ENCODE measurements at regions not wholly inside any gene's neighbourhood (a gene's known extent, or its start where the extent isn't known, plus 50 kb on each side); places are given as distances from the start of the nearest gene placed in this dataset.

DNA sequence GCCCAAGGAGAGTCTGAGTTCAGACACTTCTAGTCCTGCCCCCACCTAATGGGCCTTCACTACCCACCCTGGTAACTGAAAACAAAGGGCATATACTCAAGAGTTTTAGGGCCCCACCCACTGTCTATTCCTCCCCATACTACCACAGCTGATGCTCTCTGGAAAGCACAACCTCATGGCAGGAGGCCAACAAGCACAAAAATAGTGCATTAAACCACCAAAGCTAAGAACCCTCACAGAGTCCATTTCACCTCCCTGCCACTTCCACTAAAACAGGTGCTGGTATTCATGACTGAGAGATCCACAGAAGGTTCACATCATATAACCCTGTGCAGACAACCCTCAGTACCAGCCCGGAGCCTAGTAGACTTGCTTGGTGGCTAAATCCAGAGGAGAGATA, 132.1 kb upstream of the ADGRB3 start:
- TF ChIP-seq EZH2 (IDR thresholded peaks at IDR 0.05; ENCODE audit: low read depth): no peak
- TF ChIP-seq, protein P1, sequence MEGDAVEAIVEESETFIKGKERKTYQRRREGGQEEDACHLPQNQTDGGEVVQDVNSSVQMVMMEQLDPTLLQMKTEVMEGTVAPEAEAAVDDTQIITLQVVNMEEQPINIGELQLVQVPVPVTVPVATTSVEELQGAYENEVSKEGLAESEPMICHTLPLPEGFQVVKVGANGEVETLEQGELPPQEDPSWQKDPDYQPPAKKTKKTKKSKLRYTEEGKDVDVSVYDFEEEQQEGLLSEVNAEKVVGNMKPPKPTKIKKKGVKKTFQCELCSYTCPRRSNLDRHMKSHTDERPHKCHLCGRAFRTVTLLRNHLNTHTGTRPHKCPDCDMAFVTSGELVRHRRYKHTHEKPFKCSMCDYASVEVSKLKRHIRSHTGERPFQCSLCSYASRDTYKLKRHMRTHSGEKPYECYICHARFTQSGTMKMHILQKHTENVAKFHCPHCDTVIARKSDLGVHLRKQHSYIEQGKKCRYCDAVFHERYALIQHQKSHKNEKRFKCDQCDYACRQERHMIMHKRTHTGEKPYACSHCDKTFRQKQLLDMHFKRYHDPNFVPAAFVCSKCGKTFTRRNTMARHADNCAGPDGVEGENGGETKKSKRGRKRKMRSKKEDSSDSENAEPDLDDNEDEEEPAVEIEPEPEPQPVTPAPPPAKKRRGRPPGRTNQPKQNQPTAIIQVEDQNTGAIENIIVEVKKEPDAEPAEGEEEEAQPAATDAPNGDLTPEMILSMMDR (conservative IDR thresholded peaks at IDR 0.05): no peak

Measured in PC-9 (cell line).